HepG2 (cell line): ENCODE measurements at regions not wholly inside any gene's neighbourhood (a gene's known extent, or its start where the extent isn't known, plus 50 kb on each side); places are given as distances from the start of the nearest gene placed in this dataset.

Experiments
- ATAC-seq: fragments of 200-7000 bp; cut with Tn5 transposase; 3 replicates; pipeline ENCODE4 v1.9.1; 2020; ENCODE audit warnings: mild to moderate bottlenecking, moderate library complexity
- BruUV-seq: library from RNA; stranded (reverse); fragments of 400-500 nt; replicated peaks from 2 replicates; lab custom pipeline; 2021; lab: Mats Ljungman, UMichigan
- CTCF ChIA-PET: fragments of 300-600 bp; formaldehyde crosslinking; extraction: SDS; loops from one replicate; lab custom pipeline; 2021; ENCODE audit warnings: low total read pairs, inconsistent platforms, low intra/inter-chr PET ratio; lab: Yijun Ruan, JAX
- POLR2A ChIA-PET: fragments of 350-600 bp; sonication (Branson Sonifier 250); formaldehyde crosslinking; loops from one replicate; lab custom pipeline; 2020; ENCODE audit warnings: antibody characterized with exemption, inconsistent platforms; lab: Yijun Ruan, JAX
- DNase-seq: peaks from one replicate; pipeline ENCODE4 v3.0.0-alpha.2; 2015; ENCODE audit warnings: low spot score
- FAIRE-seq: peaks from 3 replicates; lab custom pipeline; 2011; peaks lifted over from hg19 to GRCh38; lab: Jason Lieb, UNC
- H2AFZ ChIP-seq: one replicate; pipeline ENCODE4 v1.6.1; 2011; ENCODE audit warnings: low read length, inconsistent platforms
- H3K27ac ChIP-seq: fragments of 300-600 bp; 3 replicates; pipeline ENCODE4 v1.8.0; 2011; ENCODE audit warnings: mixed run types, mild to moderate bottlenecking, mixed read lengths, low read length, inconsistent platforms; ENCODE audit not compliant: insufficient read depth; ENCODE audit errors: extremely low read length
- H3K27me3 ChIP-seq, 2 experiments: fragments of 200-600 bp in 1 of 2; 2 replicates in 1 of 2; 3 replicates in 1 of 2; pipeline versions ENCODE4 v1.6.0 to v1.8.0; 2011; ENCODE audit warnings: low read length in 2 of 2, mild to moderate bottlenecking in 2 of 2, moderate library complexity in 2 of 2, inconsistent platforms in 1 of 2; ENCODE audit not compliant: insufficient read depth in 2 of 2, control insufficient read depth in 1 of 2
- H3K36me3 ChIP-seq, 2 experiments: fragments of 200-600 bp in 1 of 2; replicated peaks in 1 of 2; 2 replicates in 1 of 2; 3 replicates in 1 of 2; pipeline versions ENCODE4 v1.5.1 to v1.8.0; 2011; ENCODE audit warnings: low read length in 2 of 2, inconsistent platforms in 1 of 2; ENCODE audit not compliant: insufficient read depth in 2 of 2, control insufficient read depth in 1 of 2
- H3K4me1 ChIP-seq: 2 replicates; pipeline ENCODE4 v1.5.1; 2012; ENCODE audit warnings: low read length, inconsistent platforms; ENCODE audit not compliant: insufficient read depth
- H3K4me2 ChIP-seq: 2 replicates; pipeline ENCODE4 v1.6.0; 2011; ENCODE audit warnings: low read depth, low read length, inconsistent platforms
- H3K4me3 ChIP-seq, 3 experiments: fragments of 200-600 bp in 1 of 3; sonication (generic), shearing (Covaris generic) in 1 of 3; replicated peaks in 1 of 3; 2 replicates each; pipeline ENCODE4 v1.5.1; 2011 to 2016; ENCODE audit warnings: low read length in 3 of 3, inconsistent platforms in 2 of 3, low read depth in 2 of 3, mild to moderate bottlenecking in 2 of 3, control low read depth in 1 of 3, mixed read lengths in 1 of 3; ENCODE audit not compliant: insufficient read depth in 1 of 3
- H3K79me2 ChIP-seq: one replicate; pipeline ENCODE4 v1.6.1; 2011; ENCODE audit warnings: low read length, inconsistent platforms; ENCODE audit not compliant: insufficient read depth
- H3K9ac ChIP-seq: 2 replicates; pipeline ENCODE4 v1.6.0; 2011; ENCODE audit warnings: mild to moderate bottlenecking, low read depth, low read length, inconsistent platforms; ENCODE audit not compliant: insufficient read depth
- H3K9me3 ChIP-seq: 2 replicates; pipeline ENCODE4 v1.5.1; 2012; ENCODE audit warnings: mild to moderate bottlenecking, low read length
- H4K20me1 ChIP-seq: 2 replicates; pipeline ENCODE4 v1.6.0; 2011; ENCODE audit warnings: inconsistent platforms, mild to moderate bottlenecking, low read length, moderate library complexity; ENCODE audit not compliant: insufficient read depth
- CBFB ChIP-seq: sonication (generic); formaldehyde crosslinking; IDR thresholded peaks from 2 replicates; pipeline ENCODE4 v1.4.0; 2020; ENCODE audit warnings: missing genetic modification reagents
- ERF ChIP-seq: IDR thresholded peaks from 2 replicates; pipeline ENCODE4 v1.6.1; 2018; ENCODE audit warnings: missing biosample characterization, missing genetic modification reagents
- MED13 ChIP-seq: sonication (generic); formaldehyde crosslinking; IDR thresholded peaks from 2 replicates; pipeline ENCODE4 v1.5.0; 2020; ENCODE audit warnings: missing genetic modification reagents
- STAT5B ChIP-seq: sonication (generic); formaldehyde crosslinking; IDR thresholded peaks from 2 replicates; pipeline ENCODE4 v1.4.0; 2020; ENCODE audit warnings: missing genetic modification reagents
- TCF12 ChIP-seq, 2 experiments: fragments of 450-650 bp in 1 of 2; sonication (generic) in 1 of 2; formaldehyde crosslinking in 1 of 2; IDR thresholded peaks; 2 replicates each; pipeline versions ENCODE4 v1.6.1 to v1.8.0; 2017 to 2022; ENCODE audit warnings: antibody characterized with exemption in 1 of 2, mild to moderate bottlenecking in 1 of 2, missing genetic modification reagents in 1 of 2, moderate library complexity in 1 of 2
- ZNF646 ChIP-seq: sonication (generic); formaldehyde crosslinking; IDR thresholded peaks from 2 replicates; pipeline ENCODE4 v1.9.0; 2021; ENCODE audit warnings: mild to moderate bottlenecking, missing genetic modification reagents
- ZNF761 ChIP-seq: sonication (generic); formaldehyde crosslinking; conservative IDR thresholded peaks from 2 replicates; pipeline ENCODE4 v1.4.0; 2020; ENCODE audit warnings: mild to moderate bottlenecking, missing genetic modification reagents
- WGBS: methylation state at CpG from one replicate; pipeline ENCODE4 v1.1.6; 2017; ENCODE audit warnings: low lambda C conversion rate; 5-methylcytosine and 5-hydroxymethylcytosine counted together
- in situ Hi-C: cut with HindIII; loops from 2 replicates; pipeline ENCODE4 v1.10.0; 2017; ENCODE audit warnings: low pct_unique_long_range_greater_than_20kb; ENCODE audit not compliant: extremely low pct_ligation_motif_present
- intact Hi-C: fragments of 100-400 bp; cut with micrococcal nuclease; formaldehyde crosslinking; loops from one replicate; pipeline ENCODE4 v1.10.0; 2022; ENCODE audit not compliant: unreplicated experiment
- TF ChIP-seq, protein P1 (sequence below): sonication (generic); formaldehyde crosslinking; IDR thresholded peaks from 2 replicates; pipeline ENCODE4 v1.5.0; 2020; ENCODE audit warnings: mild to moderate bottlenecking, missing genetic modification reagents, borderline replicate concordance
- TF ChIP-seq, protein P2 (sequence below): sonication (generic); formaldehyde crosslinking; IDR thresholded peaks from 2 replicates; pipeline ENCODE4 v1.8.1; 2022; ENCODE audit warnings: low read depth, mild to moderate bottlenecking, missing genetic modification reagents

DNA sequence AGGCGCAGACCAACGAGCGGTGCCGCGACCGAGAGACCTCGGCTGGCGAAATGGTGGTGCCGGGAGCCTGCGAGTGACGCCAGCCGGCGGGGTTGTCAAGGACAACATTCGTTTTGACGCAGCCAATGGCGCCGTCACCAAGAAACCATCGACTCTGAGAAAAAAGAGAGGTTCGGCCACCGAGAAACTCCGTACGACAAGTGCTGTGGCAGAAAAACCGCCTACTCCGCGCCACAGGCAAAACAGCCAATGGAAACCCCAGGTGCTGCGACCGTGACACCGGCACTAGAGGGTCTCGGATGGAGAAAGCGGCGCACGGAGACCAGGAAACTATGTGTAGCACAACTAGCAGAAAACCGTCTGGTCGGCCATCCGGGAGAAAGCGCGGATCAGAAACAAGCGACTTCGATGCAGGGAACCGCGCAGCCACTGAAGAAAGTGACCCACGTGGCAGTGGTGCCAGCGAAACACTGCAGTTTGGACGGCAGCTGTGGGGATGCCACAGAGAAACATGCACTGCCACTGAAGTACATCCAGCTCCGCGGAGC is 88.8 kb downstream of the ANXA2R start:
- intact Hi-C loops: no loop called here
- in situ Hi-C loops: no loop called here
- Histone ChIP-seq H3K4me2 (no peak overlapping the region), H3K27ac (no peak overlapping the region), H3K9ac (no peak overlapping the region), H3K27me3 (peaks cover 3 to 7% of the 10 kb centered on the region in 2 experiments; a peak in 3 of 5 replicates), H2AFZ (no peak overlapping the region), H4K20me1 (no peaks in the 10 kb centered on the region), H3K36me3 (no peaks in the 10 kb centered on the region), H3K79me2 (no peaks in the 10 kb centered on the region), H3K4me1 (no peaks in the 10 kb centered on the region), H3K4me3 (no peak overlapping the region), H3K9me3 (no peaks in the 10 kb centered on the region)
- CTCF ChIA-PET: no interaction called here
- ATAC-seq: no peak
- no peak for FAIRE-seq
- POLR2A ChIA-PET: no interaction called here
- DNase-seq: no peak
- BruUV-seq: no TSS peak
- whole genome bisulfite sequencing: 92% methylated on average over 46 of the region's 46 CpGs
- TF ChIP-seq ZNF761 (CRISPR knock-in tag) (no peak), TCF12 (IDR thresholded peaks at IDR 0.05) (no peak), TCF12 (CRISPR knock-in tag; IDR thresholded peaks at IDR 0.05) (no peak), ZNF646 (CRISPR knock-in tag) (no peak), STAT5B (CRISPR knock-in tag) (no peak), ERF (no peak), CBFB (no peak), MED13 (CRISPR knock-in tag) (no peak)
- TF ChIP-seq, protein P1, sequence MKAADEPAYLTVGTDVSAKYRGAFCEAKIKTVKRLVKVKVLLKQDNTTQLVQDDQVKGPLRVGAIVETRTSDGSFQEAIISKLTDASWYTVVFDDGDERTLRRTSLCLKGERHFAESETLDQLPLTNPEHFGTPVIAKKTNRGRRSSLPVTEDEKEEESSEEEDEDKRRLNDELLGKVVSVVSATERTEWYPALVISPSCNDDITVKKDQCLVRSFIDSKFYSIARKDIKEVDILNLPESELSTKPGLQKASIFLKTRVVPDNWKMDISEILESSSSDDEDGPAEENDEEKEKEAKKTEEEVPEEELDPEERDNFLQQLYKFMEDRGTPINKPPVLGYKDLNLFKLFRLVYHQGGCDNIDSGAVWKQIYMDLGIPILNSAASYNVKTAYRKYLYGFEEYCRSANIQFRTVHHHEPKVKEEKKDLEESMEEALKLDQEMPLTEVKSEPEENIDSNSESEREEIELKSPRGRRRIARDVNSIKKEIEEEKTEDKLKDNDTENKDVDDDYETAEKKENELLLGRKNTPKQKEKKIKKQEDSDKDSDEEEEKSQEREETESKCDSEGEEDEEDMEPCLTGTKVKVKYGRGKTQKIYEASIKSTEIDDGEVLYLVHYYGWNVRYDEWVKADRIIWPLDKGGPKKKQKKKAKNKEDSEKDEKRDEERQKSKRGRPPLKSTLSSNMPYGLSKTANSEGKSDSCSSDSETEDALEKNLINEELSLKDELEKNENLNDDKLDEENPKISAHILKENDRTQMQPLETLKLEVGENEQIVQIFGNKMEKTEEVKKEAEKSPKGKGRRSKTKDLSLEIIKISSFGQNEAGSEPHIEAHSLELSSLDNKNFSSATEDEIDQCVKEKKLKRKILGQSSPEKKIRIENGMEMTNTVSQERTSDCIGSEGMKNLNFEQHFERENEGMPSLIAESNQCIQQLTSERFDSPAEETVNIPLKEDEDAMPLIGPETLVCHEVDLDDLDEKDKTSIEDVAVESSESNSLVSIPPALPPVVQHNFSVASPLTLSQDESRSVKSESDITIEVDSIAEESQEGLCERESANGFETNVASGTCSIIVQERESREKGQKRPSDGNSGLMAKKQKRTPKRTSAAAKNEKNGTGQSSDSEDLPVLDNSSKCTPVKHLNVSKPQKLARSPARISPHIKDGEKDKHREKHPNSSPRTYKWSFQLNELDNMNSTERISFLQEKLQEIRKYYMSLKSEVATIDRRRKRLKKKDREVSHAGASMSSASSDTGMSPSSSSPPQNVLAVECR (CRISPR knock-in tag): no peak
- TF ChIP-seq, protein P2, sequence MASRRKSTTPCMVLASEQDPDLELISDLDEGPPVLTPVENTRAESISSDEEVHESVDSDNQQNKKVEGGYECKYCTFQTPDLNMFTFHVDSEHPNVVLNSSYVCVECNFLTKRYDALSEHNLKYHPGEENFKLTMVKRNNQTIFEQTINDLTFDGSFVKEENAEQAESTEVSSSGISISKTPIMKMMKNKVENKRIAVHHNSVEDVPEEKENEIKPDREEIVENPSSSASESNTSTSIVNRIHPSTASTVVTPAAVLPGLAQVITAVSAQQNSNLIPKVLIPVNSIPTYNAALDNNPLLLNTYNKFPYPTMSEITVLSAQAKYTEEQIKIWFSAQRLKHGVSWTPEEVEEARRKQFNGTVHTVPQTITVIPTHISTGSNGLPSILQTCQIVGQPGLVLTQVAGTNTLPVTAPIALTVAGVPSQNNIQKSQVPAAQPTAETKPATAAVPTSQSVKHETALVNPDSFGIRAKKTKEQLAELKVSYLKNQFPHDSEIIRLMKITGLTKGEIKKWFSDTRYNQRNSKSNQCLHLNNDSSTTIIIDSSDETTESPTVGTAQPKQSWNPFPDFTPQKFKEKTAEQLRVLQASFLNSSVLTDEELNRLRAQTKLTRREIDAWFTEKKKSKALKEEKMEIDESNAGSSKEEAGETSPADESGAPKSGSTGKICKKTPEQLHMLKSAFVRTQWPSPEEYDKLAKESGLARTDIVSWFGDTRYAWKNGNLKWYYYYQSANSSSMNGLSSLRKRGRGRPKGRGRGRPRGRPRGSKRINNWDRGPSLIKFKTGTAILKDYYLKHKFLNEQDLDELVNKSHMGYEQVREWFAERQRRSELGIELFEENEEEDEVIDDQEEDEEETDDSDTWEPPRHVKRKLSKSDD (CRISPR knock-in tag): no peak
